Endothelial cell of umbilical vein (primary cell): ENCODE measurements at regions not wholly inside any gene's neighbourhood (a gene's known extent, or its start where the extent isn't known, plus 50 kb on each side); places are given as distances from the start of the nearest gene placed in this dataset.

Experiments used
- BruUV-seq: library from RNA; stranded (reverse); fragments of 400-500 nt; replicated peaks from 2 replicates; lab custom pipeline; 2021; lab: Mats Ljungman, UMichigan
- CTCF ChIA-PET: fragments of 300-600, 350-600 bp; sonication (Branson Sonifier 250); formaldehyde crosslinking; loops from one replicate; lab custom pipeline; 2021; ENCODE audit warnings: antibody characterized with exemption, inconsistent platforms; lab: Charles Lee
- POLR2A ChIA-PET: fragments of 300-600, 350-600 bp; sonication (Branson Sonifier 250); formaldehyde crosslinking; loops from one replicate; lab custom pipeline; 2021; ENCODE audit warnings: antibody characterized with exemption, inconsistent platforms; lab: Charles Lee
- DNase-seq: peaks from one replicate; pipeline ENCODE4 v3.0.0-alpha.2; 2011; ENCODE audit warnings: low read depth, low spot score
- FAIRE-seq: peaks from 2 replicates; lab custom pipeline; 2011; peaks lifted over from hg19 to GRCh38; lab: Jason Lieb, UNC
- H2AFZ ChIP-seq: 2 replicates; pipeline ENCODE4 v1.6.0; 2012; ENCODE audit warnings: low read depth, low read length, control low read depth, inconsistent platforms
- H3K27ac ChIP-seq: 2 replicates; pipeline ENCODE4 v1.5.1; 2011; ENCODE audit warnings: low read depth, mild to moderate bottlenecking, control low read depth, low read length, moderate library complexity; ENCODE audit not compliant: insufficient read depth
- H3K27me3 ChIP-seq, 2 experiments: 2 replicates each; pipeline versions ENCODE4 v1.6.0 to v1.6.1; 2011; ENCODE audit warnings: low read length in 2 of 2, mixed read lengths in 1 of 2; ENCODE audit not compliant: control insufficient read depth in 2 of 2, insufficient read depth in 2 of 2
- H3K36me3 ChIP-seq, 2 experiments: 2 replicates in 1 of 2; 3 replicates in 1 of 2; pipeline ENCODE4 v1.5.1; 2011; ENCODE audit warnings: low read length in 2 of 2, mild to moderate bottlenecking in 1 of 2, moderate library complexity in 1 of 2; ENCODE audit not compliant: control insufficient read depth in 2 of 2, insufficient read depth in 2 of 2; ENCODE audit errors: extremely low read depth in 1 of 2
- H3K4me1 ChIP-seq: 3 replicates; pipeline ENCODE4 v1.5.1; 2011; ENCODE audit warnings: mild to moderate bottlenecking, low read length; ENCODE audit not compliant: control insufficient read depth, insufficient read depth; ENCODE audit errors: extremely low read depth
- H3K4me2 ChIP-seq: 2 replicates; pipeline ENCODE4 v1.6.1; 2011; ENCODE audit warnings: low read length, control low read depth, mixed read lengths; ENCODE audit not compliant: insufficient read depth
- H3K4me3 ChIP-seq, 3 experiments: fragments of 200-600 bp in 1 of 3; sonication (generic), shearing (Covaris generic) in 1 of 3; replicated peaks in 1 of 3; 2 replicates each; pipeline ENCODE4 v1.5.1; 2011 to 2016; ENCODE audit warnings: control low read depth in 3 of 3, low read length in 3 of 3, mild to moderate bottlenecking in 2 of 3, inconsistent platforms in 1 of 3, low read depth in 1 of 3, moderate library complexity in 1 of 3; ENCODE audit not compliant: insufficient read depth in 1 of 3
- H3K79me2 ChIP-seq: 2 replicates; pipeline ENCODE4 v1.6.0; 2012; ENCODE audit warnings: low read length, inconsistent platforms; ENCODE audit not compliant: control insufficient read depth, insufficient read depth
- H3K9ac ChIP-seq: replicated peaks from 2 replicates; pipeline ENCODE3; 2011; ENCODE audit warnings: low read length, control low read depth; ENCODE audit not compliant: insufficient read depth; ENCODE audit errors: extremely low read depth
- H3K9me1 ChIP-seq: replicated peaks from 3 replicates; pipeline ENCODE4 v1.6.0; 2011; ENCODE audit warnings: mild to moderate bottlenecking, low read length; ENCODE audit not compliant: control insufficient read depth, insufficient read depth; ENCODE audit errors: extremely low read depth
- H3K9me3 ChIP-seq: replicated peaks from 2 replicates; pipeline ENCODE4 v1.5.1; 2012; ENCODE audit warnings: low read length, inconsistent platforms; ENCODE audit not compliant: control insufficient read depth, insufficient read depth
- H4K20me1 ChIP-seq: replicated peaks from 2 replicates; pipeline ENCODE3; 2011; ENCODE audit warnings: mild to moderate bottlenecking, low read length; ENCODE audit not compliant: control insufficient read depth, insufficient read depth; ENCODE audit errors: extremely low read depth
- EZH2 ChIP-seq: IDR thresholded peaks from 2 replicates; pipeline ENCODE4 v1.6.1; 2012; ENCODE audit warnings: borderline replicate concordance, low read depth, mild to moderate bottlenecking, moderate library complexity, low read length, inconsistent platforms; ENCODE audit not compliant: severe bottlenecking
- FOS ChIP-seq: IDR thresholded peaks from 2 replicates; pipeline ENCODE4 v1.6.1; 2011; ENCODE audit warnings: mild to moderate bottlenecking, low read length, moderate library complexity, borderline replicate concordance; ENCODE audit not compliant: insufficient read depth
- GATA2 ChIP-seq: IDR thresholded peaks from 2 replicates; pipeline ENCODE4 v1.7.0; 2011; ENCODE audit warnings: low read depth, mild to moderate bottlenecking, moderate library complexity, mixed read lengths, low read length; ENCODE audit not compliant: insufficient read length, insufficient read depth
- JUN ChIP-seq: IDR thresholded peaks from 2 replicates; pipeline ENCODE4 v1.6.1; 2011; ENCODE audit warnings: borderline replicate concordance, low read depth; ENCODE audit not compliant: insufficient read length, insufficient read depth
- MAX ChIP-seq: IDR thresholded peaks from 2 replicates; pipeline ENCODE4 v1.6.1; 2011; ENCODE audit not compliant: insufficient read depth, insufficient read length
- MYC ChIP-seq: IDR thresholded peaks from one replicate; pipeline ENCODE4 v1.6.1; 2011; ENCODE audit warnings: mild to moderate bottlenecking, low read depth, low read length
- POLR2A ChIP-seq: IDR thresholded peaks from 2 replicates; pipeline ENCODE4 v1.6.1; 2012; ENCODE audit warnings: low read depth, mild to moderate bottlenecking, control low read depth, low read length
- POLR2AphosphoS5 ChIP-seq: IDR thresholded peaks from 2 replicates; pipeline ENCODE4 v1.6.1; 2012; ENCODE audit warnings: low read depth, mild to moderate bottlenecking, control low read depth, low read length, moderate library complexity; ENCODE audit not compliant: insufficient read depth
- dilution Hi-C: fragments of 300-500 bp; cut with MboI; formaldehyde crosslinking; loops from one replicate; pipeline ENCODE4 v1.15.0; 2019; ENCODE audit warnings: low sequenced_read_pairs; ENCODE audit not compliant: extremely low pct_ligation_motif_present
- intact Hi-C: fragments of 100-400 bp; cut with micrococcal nuclease; formaldehyde crosslinking; loops from one replicate; pipeline ENCODE4 v1.10.0; 2022
- TF ChIP-seq, protein P1 (sequence below), 2 donors: IDR thresholded peaks; 1 replicate in 1 of 2; 2 replicates in 1 of 2; pipeline ENCODE4 v1.5.1; 2011; ENCODE audit warnings: low read length in 2 of 2, mild to moderate bottlenecking in 2 of 2, moderate library complexity in 2 of 2, control low read depth in 1 of 2, inconsistent platforms in 1 of 2, low read depth in 1 of 2; ENCODE audit not compliant: insufficient read depth in 1 of 2; ENCODE audit errors: extremely low read depth in 1 of 2

DNA sequence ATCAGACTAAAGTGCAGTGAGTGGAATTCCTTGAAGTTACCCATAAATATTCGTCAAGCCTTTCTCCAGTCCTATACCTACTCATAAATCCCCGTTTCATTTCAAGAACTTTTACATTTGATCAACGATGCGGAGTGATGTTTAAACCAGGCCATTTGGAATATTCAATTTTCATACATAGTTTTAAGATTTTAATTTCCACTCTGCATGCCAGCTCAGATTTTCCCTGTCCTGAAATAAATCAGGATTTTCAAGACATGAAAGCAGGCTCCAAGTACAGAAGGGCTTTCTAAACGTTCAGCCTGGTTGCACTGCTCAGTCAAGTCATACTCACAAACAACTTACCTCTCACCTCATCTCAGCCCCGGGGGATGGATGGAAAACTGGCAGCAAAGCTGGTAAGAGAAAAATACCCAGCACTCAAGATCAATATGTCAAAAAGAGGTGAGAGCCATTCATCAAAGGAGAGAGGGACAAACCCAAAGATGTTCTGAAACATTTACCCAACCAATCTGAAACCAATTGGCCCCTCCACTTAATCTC lies 418.5 kb downstream of the PLPP3 start:
- dilution Hi-C loops, result no loop called here
- Histone ChIP-seq H3K27ac (no peak overlapping the region), H3K4me3 (no peak overlapping the region), H3K36me3 (no peaks in the 10 kb centered on the region), H3K4me1 (no peaks in the 10 kb centered on the region), H3K79me2 (no peaks in the 10 kb centered on the region), H4K20me1 (no peaks in the 10 kb centered on the region), H3K9ac (no peak overlapping the region), H3K4me2 (no peak overlapping the region), H3K9me1 (no peaks in the 10 kb centered on the region), H3K27me3 (no peaks in the 10 kb centered on the region), H3K9me3 (no peaks in the 10 kb centered on the region), H2AFZ (no peak overlapping the region)
- CTCF ChIA-PET, result no interaction called here
- TF ChIP-seq MAX (no peak), POLR2A (no peak), POLR2AphosphoS5 (no peak), GATA2 (no peak), MYC (no peak), EZH2 (no peak), FOS (no peak), JUN (no peak)
- TF ChIP-seq, protein P1, sequence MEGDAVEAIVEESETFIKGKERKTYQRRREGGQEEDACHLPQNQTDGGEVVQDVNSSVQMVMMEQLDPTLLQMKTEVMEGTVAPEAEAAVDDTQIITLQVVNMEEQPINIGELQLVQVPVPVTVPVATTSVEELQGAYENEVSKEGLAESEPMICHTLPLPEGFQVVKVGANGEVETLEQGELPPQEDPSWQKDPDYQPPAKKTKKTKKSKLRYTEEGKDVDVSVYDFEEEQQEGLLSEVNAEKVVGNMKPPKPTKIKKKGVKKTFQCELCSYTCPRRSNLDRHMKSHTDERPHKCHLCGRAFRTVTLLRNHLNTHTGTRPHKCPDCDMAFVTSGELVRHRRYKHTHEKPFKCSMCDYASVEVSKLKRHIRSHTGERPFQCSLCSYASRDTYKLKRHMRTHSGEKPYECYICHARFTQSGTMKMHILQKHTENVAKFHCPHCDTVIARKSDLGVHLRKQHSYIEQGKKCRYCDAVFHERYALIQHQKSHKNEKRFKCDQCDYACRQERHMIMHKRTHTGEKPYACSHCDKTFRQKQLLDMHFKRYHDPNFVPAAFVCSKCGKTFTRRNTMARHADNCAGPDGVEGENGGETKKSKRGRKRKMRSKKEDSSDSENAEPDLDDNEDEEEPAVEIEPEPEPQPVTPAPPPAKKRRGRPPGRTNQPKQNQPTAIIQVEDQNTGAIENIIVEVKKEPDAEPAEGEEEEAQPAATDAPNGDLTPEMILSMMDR (IDR thresholded peaks at IDR 0.05; ENCODE audit: extremely low read depth in 1 of 2, insufficient read depth in 1 of 2, low read depth in 1 of 2, low read length in 2 of 2), result no peak
- FAIRE-seq (no peak), DNase-seq (no peak)
- POLR2A ChIA-PET, result no interaction called here
- intact Hi-C loops, result loop anchor here (10.0 kb wide), 1 partner anchor 246 kb away; no protein-coding TSS in a partner anchor
- no TSS peak for BruUV-seq
